ENCODE measurements at regions not wholly inside any gene's neighbourhood (a gene's known extent, or its start where the extent isn't known, plus 50 kb on each side); places are given as distances from the start of the nearest gene placed in this dataset.

GRCh38 chr2:81249152-81249551, 944.6 kb upstream of the LRRTM1 start:
- TF ChIP-seq, protein P1, sequence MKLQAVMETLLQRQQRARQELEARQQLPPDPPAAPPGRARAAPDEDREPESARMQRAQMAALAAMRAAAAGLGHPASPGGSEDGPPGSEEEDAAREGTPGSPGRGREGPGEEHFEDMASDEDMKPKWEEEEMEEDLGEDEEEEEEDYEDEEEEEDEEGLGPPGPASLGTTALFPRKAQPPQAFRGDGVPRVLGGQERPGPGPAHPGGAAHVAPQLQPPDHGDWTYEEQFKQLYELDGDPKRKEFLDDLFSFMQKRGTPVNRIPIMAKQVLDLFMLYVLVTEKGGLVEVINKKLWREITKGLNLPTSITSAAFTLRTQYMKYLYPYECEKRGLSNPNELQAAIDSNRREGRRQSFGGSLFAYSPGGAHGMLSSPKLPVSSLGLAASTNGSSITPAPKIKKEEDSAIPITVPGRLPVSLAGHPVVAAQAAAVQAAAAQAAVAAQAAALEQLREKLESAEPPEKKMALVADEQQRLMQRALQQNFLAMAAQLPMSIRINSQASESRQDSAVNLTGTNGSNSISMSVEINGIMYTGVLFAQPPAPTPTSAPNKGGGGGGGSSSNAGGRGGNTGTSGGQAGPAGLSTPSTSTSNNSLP (IDR thresholded peaks at IDR 0.05; ENCODE audit: borderline replicate concordance, low read depth, low read length), result no peak
- TF ChIP-seq CBX5 (IDR thresholded peaks at IDR 0.05; ENCODE audit: borderline replicate concordance, low read depth), result no peak
- TF ChIP-seq JUND (IDR thresholded peaks at IDR 0.05; ENCODE audit: borderline replicate concordance, low read depth, low read length), result no peak
- no peak for TF ChIP-seq JUND (tag; IDR thresholded peaks at IDR 0.05; ENCODE audit: borderline replicate concordance, low read depth, low read length)
- no peak for TF ChIP-seq ETV6 (IDR thresholded peaks at IDR 0.05; ENCODE audit: borderline replicate concordance in 1 of 2, low read depth in 2 of 2, low read length in 1 of 2)
- TF ChIP-seq ETV6 (CRISPR knock-in tag; IDR thresholded peaks at IDR 0.05; ENCODE audit: borderline replicate concordance), result no peak
- no peak for TF ChIP-seq ZNF324 (CRISPR knock-in tag; IDR thresholded peaks at IDR 0.05)
- no peak for TF ChIP-seq GTF2F1 (IDR thresholded peaks at IDR 0.05; ENCODE audit: low read depth, low read length)
- TF ChIP-seq DACH1 (IDR thresholded peaks at IDR 0.05; ENCODE audit: partially characterized antibody), result no peak
- TF ChIP-seq ZFX (CRISPR knock-in tag; IDR thresholded peaks at IDR 0.05), result no peak
- TF ChIP-seq RFX5 (IDR thresholded peaks at IDR 0.05; ENCODE audit: low read depth, low read length), result no peak
- no peak for TF ChIP-seq ZC3H8 (IDR thresholded peaks at IDR 0.05)
- TF ChIP-seq FOS (IDR thresholded peaks at IDR 0.05; ENCODE audit: extremely low read depth, insufficient read length), result no peak
- no peak for TF ChIP-seq NBN (IDR thresholded peaks at IDR 0.05; ENCODE audit: low read depth)
- TF ChIP-seq ZNF318 (IDR thresholded peaks at IDR 0.05; ENCODE audit: borderline replicate concordance in 1 of 2, low read depth in 1 of 2), result no peak
